ENCODE measurements at regions not wholly inside any gene's neighbourhood (a gene's known extent, or its start where the extent isn't known, plus 50 kb on each side); places are given as distances from the start of the nearest gene placed in this dataset.

- FAIRE-seq = no peak
Observed at GRCh38 chr1:218953386-218953785, 220.3 kb upstream of the LYPLAL1 start.

DNA sequence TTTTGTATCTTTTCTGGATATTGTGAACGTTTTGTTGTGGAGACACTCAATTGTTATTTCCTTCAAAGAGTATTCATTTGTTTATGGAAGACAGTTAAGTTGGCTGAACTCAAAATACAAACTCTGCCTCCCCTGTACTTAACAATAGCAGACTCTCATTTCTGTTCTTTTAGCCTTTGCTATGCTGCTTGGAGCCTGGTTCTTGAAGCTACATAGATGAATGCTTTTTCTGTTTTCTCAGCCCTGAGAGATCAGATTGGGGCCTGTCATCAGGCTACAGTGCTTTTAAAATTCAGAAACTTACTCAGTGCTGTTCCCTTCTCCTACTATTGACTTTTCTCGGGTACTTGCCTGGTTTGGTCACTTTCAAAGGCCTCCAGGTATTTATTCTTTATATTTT, 215.7 kb upstream of the LYPLAL1 start:
- FAIRE-seq = no peak

DNA sequence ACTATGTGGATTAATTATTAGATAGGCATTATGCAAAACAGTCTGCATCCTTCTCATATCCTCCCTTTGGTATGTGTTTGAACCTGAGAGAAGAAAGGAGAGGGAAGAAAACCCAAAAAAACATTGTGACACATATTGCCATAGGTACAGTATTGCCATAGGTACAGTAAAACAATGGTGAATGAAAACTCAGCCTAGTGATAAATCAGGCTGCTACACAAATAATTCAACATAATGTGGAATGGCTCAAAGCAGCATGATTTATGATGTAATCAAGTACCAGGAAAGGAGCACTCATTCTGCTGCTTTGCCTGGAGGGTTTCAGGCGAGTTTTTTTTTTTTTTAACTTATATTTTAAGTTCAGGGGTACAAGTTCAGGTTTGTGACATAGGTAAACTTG, 213.9 kb upstream of the LYPLAL1 start:
- no peak for FAIRE-seq

- FAIRE-seq = no peak
Observed at GRCh38 chr1:218964471-218965185, 209.1 kb upstream of the LYPLAL1 start.

- FAIRE-seq = no peak
Observed at GRCh38 chr1:218965821-218966220, 207.9 kb upstream of the LYPLAL1 start.

GRCh38 chr1:218967254-218967653, 206.4 kb upstream of the LYPLAL1 start:
- FAIRE-seq = no peak

DNA sequence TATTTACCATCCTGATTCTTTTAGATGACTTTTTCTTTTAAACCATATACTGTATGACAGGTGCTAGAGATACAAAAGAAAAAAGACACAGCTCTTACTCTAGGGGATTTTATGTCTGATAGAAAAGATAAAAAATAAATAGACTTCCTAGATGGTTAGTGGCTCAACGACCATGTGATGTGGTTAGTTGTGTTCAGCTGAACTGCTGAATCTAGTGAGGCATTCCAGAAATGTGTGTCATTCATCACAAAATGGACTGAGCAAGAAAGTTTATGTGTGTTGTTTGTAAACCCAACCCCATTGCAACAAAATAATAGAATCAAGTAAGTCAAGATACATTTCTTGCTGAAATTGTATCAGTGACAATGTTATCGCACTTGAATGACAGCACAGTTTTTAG, 205.8 kb upstream of the LYPLAL1 start:
- no peak for FAIRE-seq

DNA sequence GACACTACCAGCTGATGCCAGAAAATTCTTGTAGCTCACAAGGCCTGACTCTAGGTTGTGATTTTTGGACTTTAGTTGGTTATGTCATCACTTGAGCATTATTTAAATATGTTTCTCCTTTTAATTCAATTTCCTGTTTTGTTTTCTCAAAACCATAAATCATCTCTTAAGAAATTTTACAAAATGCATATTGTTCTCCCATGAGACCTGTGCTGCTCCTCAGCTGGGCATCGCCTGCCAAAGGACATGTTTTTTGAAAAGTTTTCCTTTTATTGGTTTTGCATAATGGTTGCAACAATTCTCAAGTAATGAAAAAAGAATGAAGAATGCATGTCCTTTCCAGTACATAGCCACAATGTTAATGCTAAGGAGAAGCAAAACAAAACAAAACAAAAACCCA, 204.7 kb upstream of the LYPLAL1 start:
- no peak for FAIRE-seq

- FAIRE-seq = no peak
Observed at GRCh38 chr1:218970397-218970990, 203.2 kb upstream of the LYPLAL1 start.

GRCh38 chr1:218971156-218971555, 202.5 kb upstream of the LYPLAL1 start:
- FAIRE-seq = no peak

- no peak for FAIRE-seq
Observed at GRCh38 chr1:218980881-218981280, 192.8 kb upstream of the LYPLAL1 start.

DNA sequence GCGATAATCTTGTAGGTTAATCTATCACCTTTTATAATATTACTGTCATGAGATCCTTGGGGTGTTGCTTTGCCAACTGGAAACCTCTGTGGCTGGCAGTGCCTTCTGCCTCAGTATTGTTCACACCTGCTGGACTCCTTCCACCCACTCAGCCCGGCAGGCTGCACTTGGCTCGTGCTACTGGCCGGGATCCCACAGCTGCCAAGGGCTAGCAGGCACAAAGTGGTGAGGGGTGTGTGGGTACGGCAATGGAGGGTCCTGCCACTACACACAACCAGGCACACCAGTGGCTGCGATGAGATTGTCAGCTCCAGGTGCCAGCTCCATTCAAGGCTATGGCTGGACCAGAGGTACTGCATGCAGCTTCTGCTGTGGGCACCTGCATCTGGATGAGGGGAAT, 191.2 kb upstream of the LYPLAL1 start:
- FAIRE-seq = no peak

GRCh38 chr1:218983433-218983832, 190.2 kb upstream of the LYPLAL1 start:
- no peak for FAIRE-seq

GRCh38 chr1:218983848-218984247, 189.8 kb upstream of the LYPLAL1 start:
- no peak for FAIRE-seq

- no peak for FAIRE-seq
Observed at GRCh38 chr1:218985424-218985984, 188.2 kb upstream of the LYPLAL1 start.

GRCh38 chr1:218986816-218987215, 186.9 kb upstream of the LYPLAL1 start:
- FAIRE-seq = no peak

- FAIRE-seq = no peak
Observed at GRCh38 chr1:218990019-218990418, 183.7 kb upstream of the LYPLAL1 start.

DNA sequence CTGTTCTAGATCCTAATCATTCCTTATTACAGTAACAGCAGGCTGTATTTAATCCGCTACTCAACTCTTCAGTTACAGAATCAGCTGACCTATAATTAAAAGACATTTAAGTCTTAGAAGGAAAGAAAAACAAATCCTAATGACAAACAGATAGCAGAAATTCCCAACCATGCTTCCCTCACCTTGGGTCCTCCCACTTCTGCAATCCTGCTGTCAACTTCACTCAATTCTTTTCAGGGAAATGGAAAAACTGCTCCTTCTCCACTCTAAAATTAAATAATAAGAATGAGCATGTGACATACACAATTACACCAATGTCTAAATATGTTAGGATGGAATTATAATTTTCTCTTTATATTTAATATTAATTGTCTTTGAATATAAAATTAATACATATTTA, 182.6 kb upstream of the LYPLAL1 start:
- peak; percentile 12 for FAIRE-seq

- no peak for FAIRE-seq
Observed at GRCh38 chr1:218994615-218995014, 179.1 kb upstream of the LYPLAL1 start.

DNA sequence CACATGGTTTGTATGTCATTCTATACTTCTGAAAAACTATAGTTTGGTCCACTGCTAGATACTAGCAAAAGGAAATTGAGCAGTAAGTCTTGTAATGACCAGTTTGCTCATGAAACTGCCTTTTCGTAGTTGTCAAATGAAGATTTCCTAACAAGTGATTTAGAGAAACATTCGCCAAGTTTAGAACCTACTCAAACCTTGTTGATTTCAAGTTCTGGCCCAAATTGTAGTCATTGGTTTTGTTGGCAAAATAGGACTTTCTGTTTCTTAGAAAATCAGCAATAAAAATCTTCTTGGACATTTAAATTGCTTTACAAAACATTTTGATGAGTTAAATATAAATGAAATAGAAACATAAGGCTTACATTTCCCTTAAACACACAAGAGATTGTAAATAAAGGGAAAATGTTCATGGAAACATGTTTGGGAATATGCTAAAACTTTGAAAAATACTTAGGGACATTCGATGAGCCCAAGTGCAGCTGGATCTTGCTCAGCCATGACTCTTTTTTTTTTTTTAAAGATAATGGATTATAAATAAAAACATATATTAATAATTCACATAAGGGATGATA, 178.5 kb upstream of the LYPLAL1 start:
- FAIRE-seq = no peak

- FAIRE-seq = no peak
Observed at GRCh38 chr1:218996362-218996761, 177.3 kb upstream of the LYPLAL1 start.

DNA sequence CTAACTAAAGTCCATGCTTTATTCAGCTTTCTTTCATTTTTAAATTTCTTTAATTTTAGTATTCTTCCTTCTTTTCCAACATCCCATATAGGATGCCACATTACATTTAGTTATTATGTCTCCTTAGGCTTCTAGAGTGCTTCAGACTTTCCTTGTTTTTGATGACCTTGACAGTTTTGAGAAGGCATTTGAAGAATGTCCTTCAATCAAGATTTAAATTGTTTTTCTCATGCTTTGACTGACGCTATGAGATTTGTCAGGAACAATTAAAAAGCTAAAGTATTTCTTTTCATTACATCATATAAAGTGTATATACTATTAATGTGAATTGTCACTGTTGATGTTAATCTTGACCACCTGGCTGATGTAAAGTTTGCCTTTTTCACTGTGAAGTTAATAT, 173.7 kb upstream of the LYPLAL1 start:
- no peak for FAIRE-seq

DNA sequence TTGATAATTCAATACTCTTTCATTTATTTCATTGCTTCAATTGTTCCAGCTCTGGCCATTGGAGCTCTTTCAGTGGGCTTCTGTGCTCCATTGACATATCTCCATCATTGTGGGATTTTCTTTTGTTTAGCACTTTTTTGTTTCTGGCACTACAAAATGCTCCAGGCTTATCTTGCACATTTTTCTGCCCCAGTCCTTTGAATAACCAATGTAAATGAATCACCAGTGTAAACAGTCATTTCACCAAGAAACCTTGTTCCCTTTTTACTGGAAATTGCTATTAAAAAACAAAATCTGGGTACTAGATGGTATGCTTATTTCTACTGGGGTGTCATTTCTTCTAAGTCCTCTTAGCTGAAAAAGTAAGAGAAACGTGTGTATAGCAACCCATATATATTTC, 173.0 kb upstream of the LYPLAL1 start:
- FAIRE-seq = no peak

DNA sequence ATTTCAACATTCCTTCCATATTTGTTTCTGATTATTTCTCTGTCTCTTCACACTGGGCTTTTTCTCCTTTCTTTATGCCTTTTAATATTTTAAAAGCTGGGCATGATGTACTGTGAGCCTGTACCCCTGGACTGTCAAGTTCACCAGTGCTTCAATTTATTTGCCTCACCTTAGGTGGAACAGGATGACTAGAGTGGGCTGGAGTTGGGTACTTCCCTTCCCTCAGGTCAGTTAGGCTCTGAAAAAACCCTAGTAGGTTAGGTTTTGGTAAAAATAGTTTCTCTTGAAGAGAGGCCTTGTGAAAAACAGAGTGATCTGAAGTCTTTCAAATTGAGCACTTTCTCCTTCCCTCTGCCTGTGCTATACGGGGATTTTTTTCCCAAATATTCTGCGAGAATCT, 163.0 kb upstream of the LYPLAL1 start:
- no peak for FAIRE-seq

All from endometrium (tissue), 2 donors.